ENCODE measurements at regions not wholly inside any gene's neighbourhood (a gene's known extent, or its start where the extent isn't known, plus 50 kb on each side); places are given as distances from the start of the nearest gene placed in this dataset.
"Not testable (repeated sequence)": the region's sequence is repeated elsewhere in the genome, so short reads cannot be mapped to it uniquely, and the experiment has no call there.

GRCh38 chr6:67717281-67717680, 917.8 kb upstream of the ADGRB3 start:
- Histone ChIP-seq H3K4me1 (no peaks in the 10 kb centered on the region), H3K36me3 (no peaks in the 10 kb centered on the region), H3K4me3 (no peak overlapping the region), H3K9me3 (no peaks in the 10 kb centered on the region), H3K27ac (no peak overlapping the region), H3K27me3 (no peaks in the 10 kb centered on the region)
- TF ChIP-seq CTCF (IDR thresholded peaks at IDR 0.05): no peak
- DNase-seq (ENCODE audit: low spot score): no peak

- Histone ChIP-seq H3K9me3 (peaks cover 0 to 12% of the 10 kb centered on the region in 2 donors), H3K4me3 (no peak overlapping the region), H3K36me3 (no peaks in the 10 kb centered on the region), H3K27me3 (no peaks in the 10 kb centered on the region), H3K4me1 (no peaks in the 10 kb centered on the region), H3K27ac (no peak overlapping the region)
- no peak for TF ChIP-seq CTCF (IDR thresholded peaks at IDR 0.05)
- no peak for DNase-seq (ENCODE audit: low spot score)
Observed at GRCh38 chr6:67706388-67706787, 928.7 kb upstream of the ADGRB3 start.

- DNase-seq (ENCODE audit: low spot score): no peak
- no peaks in the 10 kb centered on the region for H3K27me3 ChIP-seq
- no peak overlapping the region for H3K4me3 ChIP-seq
- no peak for TF ChIP-seq CTCF (IDR thresholded peaks at IDR 0.05)
- no peaks in the 10 kb centered on the region for H3K36me3 ChIP-seq
- H3K4me1 ChIP-seq: no peaks in the 10 kb centered on the region
- H3K27ac ChIP-seq: no peak overlapping the region
- no peaks in the 10 kb centered on the region for H3K9me3 ChIP-seq
Observed at GRCh38 chr6:67698534-67698933, 936.5 kb upstream of the ADGRB3 start.

DNA sequence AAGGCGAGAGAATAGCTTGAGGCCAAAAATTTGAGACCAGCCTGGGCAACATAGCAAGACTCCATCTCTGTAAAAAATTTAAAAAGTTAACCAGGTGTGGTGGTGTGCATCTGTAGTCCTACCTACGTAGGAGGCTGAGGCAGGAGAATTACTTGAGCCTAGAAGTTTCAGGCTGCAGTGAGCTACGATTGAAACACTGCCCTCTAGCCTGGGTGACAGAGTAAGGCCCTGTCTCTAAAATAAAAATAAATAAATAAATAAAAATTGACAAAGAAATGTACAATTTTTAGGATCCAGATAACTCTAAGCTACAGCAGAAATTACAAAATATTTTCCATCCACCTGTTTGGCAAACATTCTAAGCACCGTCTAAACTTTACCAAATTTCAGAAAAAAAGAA, 941.0 kb upstream of the ADGRB3 start:
- Histone ChIP-seq H3K36me3 (no peaks in the 10 kb centered on the region), H3K27ac (no peak overlapping the region), H3K4me1 (no peaks in the 10 kb centered on the region), H3K9me3 (no peaks in the 10 kb centered on the region), H3K4me3 (no peak overlapping the region), H3K27me3 (no peaks in the 10 kb centered on the region)
- no peak for DNase-seq (ENCODE audit: low spot score)
- no peak for TF ChIP-seq CTCF (IDR thresholded peaks at IDR 0.05)

GRCh38 chr6:67689329-67689728, 945.8 kb upstream of the ADGRB3 start:
- Histone ChIP-seq H3K4me3 (no peak overlapping the region), H3K27me3 (no peaks in the 10 kb centered on the region), H3K36me3 (no peaks in the 10 kb centered on the region), H3K9me3 (no peaks in the 10 kb centered on the region), H3K4me1 (no peaks in the 10 kb centered on the region), H3K27ac (no peak overlapping the region)
- no peak for TF ChIP-seq CTCF (IDR thresholded peaks at IDR 0.05)
- no peak for DNase-seq (ENCODE audit: low spot score)

DNA sequence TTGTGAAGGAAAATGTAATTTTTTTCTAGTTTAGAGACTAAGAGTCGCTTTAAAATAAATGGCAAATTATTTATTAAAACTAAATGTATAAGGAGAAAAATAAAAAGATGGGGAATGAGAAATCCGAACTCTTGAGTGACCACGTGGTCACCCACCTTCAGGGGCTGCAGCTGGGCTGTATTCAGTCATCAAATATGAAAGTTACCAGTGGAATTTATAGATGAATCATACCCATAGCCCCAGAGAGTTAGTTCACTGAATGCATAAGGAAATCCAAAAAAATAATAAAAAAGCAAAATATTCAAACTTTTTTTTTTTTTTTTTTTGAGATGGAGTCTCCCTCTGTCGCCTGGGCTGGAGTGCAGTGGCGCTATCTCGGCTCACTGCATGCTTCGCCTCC, 947.7 kb upstream of the ADGRB3 start:
- H3K9me3 ChIP-seq: no peaks in the 10 kb centered on the region
- no peak for TF ChIP-seq CTCF (IDR thresholded peaks at IDR 0.05)

GRCh38 chr6:67686225-67686624, 948.9 kb upstream of the ADGRB3 start:
- not testable (repeated sequence) for H3K36me3 ChIP-seq; H3K27me3 ChIP-seq; H3K4me1 ChIP-seq; H3K27ac ChIP-seq; DNase-seq (ENCODE audit: low spot score); H3K4me3 ChIP-seq; H3K9me3 ChIP-seq

More for the DNA sequence above, 947.7 kb upstream of the ADGRB3 start:
- no peaks in the 10 kb centered on the region for H3K4me1 ChIP-seq
- no peaks in the 10 kb centered on the region for H3K27me3 ChIP-seq
- DNase-seq (ENCODE audit: low spot score): no peak
- no peaks in the 10 kb centered on the region for H3K36me3 ChIP-seq
- no peak overlapping the region for H3K4me3 ChIP-seq
- no peak overlapping the region for H3K27ac ChIP-seq

Data from right atrium auricular region (tissue), 2 donors.